H1 (cell line): ENCODE measurements at regions not wholly inside any gene's neighbourhood (a gene's known extent, or its start where the extent isn't known, plus 50 kb on each side); places are given as distances from the start of the nearest gene placed in this dataset.
A peak's percentile ranks its signal among the peaks of the same experiment; 100 is the strongest.

ENCODE experiments used
- CTCF ChIA-PET: fragments of 300-600 bp; sonication (Branson Sonifier 250); formaldehyde crosslinking; loops from one replicate; lab custom pipeline; 2021; ENCODE audit not compliant: partially characterized antibody; lab: Charles Lee
- POLR2A ChIA-PET: fragments of 300-600 bp; sonication (Branson Sonifier 250); formaldehyde crosslinking; loops from one replicate; lab custom pipeline; 2021; ENCODE audit warnings: inconsistent platforms; ENCODE audit not compliant: partially characterized antibody; lab: Charles Lee
- DNase-seq, 2 experiments: peaks; one replicate each; pipeline versions ENCODE4 v3.0.0 to v3.0.0-alpha.2; 2010 to 2022; ENCODE audit warnings: low spot score in 2 of 2, low read depth in 1 of 2, mixed read lengths in 1 of 2
- FAIRE-seq: peaks from 2 replicates; lab custom pipeline; 2011; peaks lifted over from hg19 to GRCh38; lab: Jason Lieb, UNC
- H2AFZ ChIP-seq: 2 replicates; pipeline ENCODE4 v1.8.1; 2012; ENCODE audit warnings: low read length, inconsistent platforms
- H2AK5ac ChIP-seq: 2 replicates; pipeline ENCODE4 v1.6.1; 2013; ENCODE audit warnings: low read depth, low read length
- H2BK120ac ChIP-seq: replicated peaks from 2 replicates; pipeline ENCODE3; 2013; ENCODE audit warnings: low read depth, low read length, inconsistent platforms
- H2BK12ac ChIP-seq: 2 replicates; pipeline ENCODE4 v1.6.1; 2013; ENCODE audit warnings: low read depth, low read length
- H2BK15ac ChIP-seq: 2 replicates; pipeline ENCODE4 v1.6.1; 2013; ENCODE audit warnings: low read length
- H2BK20ac ChIP-seq: 2 replicates; pipeline ENCODE4 v1.6.1; 2013; ENCODE audit warnings: low read length
- H2BK5ac ChIP-seq: 2 replicates; pipeline ENCODE4 v1.6.1; 2013; ENCODE audit warnings: low read depth, low read length
- H3K14ac ChIP-seq: 2 replicates; pipeline ENCODE4 v1.6.1; 2013; ENCODE audit warnings: inconsistent platforms; ENCODE audit not compliant: insufficient read length
- H3K18ac ChIP-seq: 2 replicates; pipeline ENCODE4 v1.6.1; 2013; ENCODE audit warnings: low read length; ENCODE audit errors: extremely low read depth
- H3K23ac ChIP-seq: 2 replicates; pipeline ENCODE4 v1.6.1; 2013; ENCODE audit warnings: inconsistent platforms; ENCODE audit not compliant: insufficient read length
- H3K23me2 ChIP-seq: 2 replicates; pipeline ENCODE4 v1.6.1; 2013; ENCODE audit warnings: low read depth, low read length
- H3K27ac ChIP-seq: 2 replicates; pipeline ENCODE4 v1.6.1; 2011; ENCODE audit warnings: low read depth, low read length, inconsistent platforms
- H3K27me3 ChIP-seq, 4 experiments: replicated peaks in 1 of 4; 1 replicate in 1 of 4; 2 replicates in 3 of 4; pipeline versions ENCODE4 v1.6.1 to v1.8.1; 2011 to 2013; ENCODE audit warnings: low read length in 3 of 4, mild to moderate bottlenecking in 3 of 4, inconsistent platforms in 2 of 4, mixed read lengths in 2 of 4, moderate library complexity in 1 of 4; ENCODE audit not compliant: control insufficient read depth in 3 of 4, insufficient read depth in 3 of 4; ENCODE audit errors: extremely low read depth in 1 of 4
- H3K36me3 ChIP-seq, 4 experiments: 2 replicates each; pipeline versions ENCODE4 v1.6.1 to v1.8.1; 2011 to 2013; ENCODE audit warnings: mild to moderate bottlenecking in 4 of 4, low read length in 3 of 4, moderate library complexity in 2 of 4, control low read depth in 1 of 4, inconsistent platforms in 1 of 4; ENCODE audit not compliant: insufficient read depth in 4 of 4, control insufficient read depth in 2 of 4
- H3K4ac ChIP-seq: replicated peaks from 2 replicates; pipeline ENCODE3; 2013; ENCODE audit warnings: low read length, low read depth, mixed read lengths, inconsistent platforms; ENCODE audit not compliant: insufficient read length
- H3K4me1 ChIP-seq, 4 experiments: replicated peaks in 1 of 4; 1 replicate in 1 of 4; 2 replicates in 3 of 4; pipeline versions ENCODE4 v1.6.1 to v1.8.1; 2011 to 2013; ENCODE audit warnings: low read length in 3 of 4, inconsistent platforms in 2 of 4, mixed read lengths in 1 of 4; ENCODE audit not compliant: insufficient read depth in 4 of 4, control insufficient read depth in 3 of 4
- H3K4me2 ChIP-seq, 2 experiments: 2 replicates each; pipeline versions ENCODE4 v1.6.1 to v1.8.1; 2011 to 2013; ENCODE audit warnings: low read depth in 2 of 2, low read length in 2 of 2, control low read depth in 1 of 2, inconsistent platforms in 1 of 2, mild to moderate bottlenecking in 1 of 2; ENCODE audit not compliant: insufficient read depth in 1 of 2
- H3K4me3 ChIP-seq, 4 experiments: fragments of 200-600, 300-600 bp in 1 of 4; sonication (generic), shearing (Covaris generic), sonication (Bioruptor Twin) in 1 of 4; 2 replicates each; pipeline versions ENCODE4 v1.5.1 to v1.8.1; 2011 to 2016; ENCODE audit warnings: low read length in 4 of 4, low read depth in 3 of 4, control low read depth in 2 of 4, inconsistent platforms in 2 of 4, mild to moderate bottlenecking in 2 of 4, mixed read lengths in 1 of 4, moderate library complexity in 1 of 4; ENCODE audit not compliant: insufficient read depth in 2 of 4; ENCODE audit errors: extremely low read depth in 1 of 4
- H3K56ac ChIP-seq: replicated peaks from 2 replicates; pipeline ENCODE3; 2013; ENCODE audit warnings: low read depth, mild to moderate bottlenecking, mixed read lengths, low read length, inconsistent platforms; ENCODE audit not compliant: insufficient read length
- H3K79me1 ChIP-seq: 2 replicates; pipeline ENCODE4 v1.6.1; 2013; ENCODE audit warnings: low read depth, low read length, control low read depth
- H3K79me2 ChIP-seq, 2 experiments: 2 replicates each; pipeline versions ENCODE4 v1.6.1 to v1.8.1; 2012 to 2013; ENCODE audit warnings: low read length in 2 of 2, mild to moderate bottlenecking in 2 of 2, inconsistent platforms in 1 of 2; ENCODE audit not compliant: insufficient read depth in 2 of 2, control insufficient read depth in 1 of 2
- H3K9ac ChIP-seq, 4 experiments: replicated peaks in 1 of 4; 1 replicate in 1 of 4; 2 replicates in 3 of 4; pipeline versions ENCODE4 v1.6.1 to v1.8.1; 2011 to 2013; ENCODE audit warnings: low read depth in 3 of 4, low read length in 3 of 4, control low read depth in 2 of 4, mild to moderate bottlenecking in 2 of 4, moderate library complexity in 2 of 4, inconsistent platforms in 1 of 4; ENCODE audit errors: extremely low read depth in 1 of 4
- H3K9me3 ChIP-seq, 2 experiments: 2 replicates each; pipeline versions ENCODE4 v1.6.1 to v1.8.1; 2012 to 2013; ENCODE audit warnings: mild to moderate bottlenecking in 2 of 2, moderate library complexity in 2 of 2, control low read depth in 1 of 2, inconsistent platforms in 1 of 2, low read depth in 1 of 2, low read length in 1 of 2, mixed read lengths in 1 of 2; ENCODE audit not compliant: insufficient read depth in 2 of 2
- H4K20me1 ChIP-seq, 2 experiments: replicated peaks in 1 of 2; 2 replicates each; pipeline versions ENCODE3 to v1.8.1; 2011 to 2013; ENCODE audit warnings: inconsistent platforms in 2 of 2, low read length in 2 of 2, mild to moderate bottlenecking in 1 of 2; ENCODE audit not compliant: insufficient read depth in 2 of 2, control insufficient read depth in 1 of 2
- H4K5ac ChIP-seq: 2 replicates; pipeline ENCODE4 v1.6.1; 2013; ENCODE audit warnings: low read length, low read depth, mixed read lengths, inconsistent platforms; ENCODE audit not compliant: insufficient read length
- H4K8ac ChIP-seq: 2 replicates; pipeline ENCODE4 v1.8.0; 2013; ENCODE audit warnings: mild to moderate bottlenecking, moderate library complexity, low read length, inconsistent platforms; ENCODE audit not compliant: insufficient read depth; ENCODE audit errors: extremely low read depth
- H4K91ac ChIP-seq: replicated peaks from 2 replicates; pipeline ENCODE3; 2013; ENCODE audit warnings: low read length, mixed read lengths, inconsistent platforms; ENCODE audit not compliant: insufficient read length
- EZH2 ChIP-seq: fragments of 200-600 bp; sonication (generic); IDR thresholded peaks from 2 replicates; pipeline ENCODE4 v1.7.1; 2012; ENCODE audit warnings: low read depth, mild to moderate bottlenecking, moderate library complexity, low read length, inconsistent platforms; ENCODE audit not compliant: severe bottlenecking
- JUND ChIP-seq: IDR thresholded peaks from 2 replicates; pipeline ENCODE4 v1.6.1; 2011; ENCODE audit warnings: mild to moderate bottlenecking, improper control_type of control experiment, low read length
- MAX ChIP-seq: IDR thresholded peaks from 2 replicates; pipeline ENCODE4 v1.6.1; 2012; ENCODE audit warnings: inconsistent platforms
- PHF8 ChIP-seq: fragments of 200-600 bp; sonication (generic); conservative IDR thresholded peaks from 2 replicates; pipeline ENCODE4 v1.7.1; 2012; ENCODE audit warnings: low read depth, mild to moderate bottlenecking, inconsistent platforms, low read length, moderate library complexity
- RNF2 ChIP-seq: fragments of 200-900, 300-1000 bp; sonication (generic); IDR thresholded peaks from 2 replicates; pipeline ENCODE4 v1.7.1; 2016; ENCODE audit warnings: borderline replicate concordance, low read depth, mild to moderate bottlenecking, antibody characterized with exemption, low read length; ENCODE audit not compliant: poor library complexity, severe bottlenecking; ENCODE audit errors: missing control alignments
- TBP ChIP-seq: IDR thresholded peaks from 2 replicates; pipeline ENCODE4 v1.6.1; 2011; ENCODE audit warnings: low read depth, low read length, improper control_type of control experiment
- WGBS, 2 experiments: shearing (Covaris generic) in 1 of 2; methylation state at CpG; one replicate each; pipeline versions ENCODE4 v1.1.6 to v1.1.7; 2013 to 2015; ENCODE audit warnings: low lambda C conversion rate in 2 of 2, mixed read lengths in 2 of 2, inconsistent platforms in 1 of 2, low coverage in 1 of 2, missing lambda C conversion rate in 1 of 2; ENCODE audit not compliant: insufficient replicate concordance in 2 of 2, insufficient coverage in 1 of 2, insufficient read length in 1 of 2; ENCODE audit errors: extremely low coverage in 1 of 2, missing lambda C conversion rate in 1 of 2; 5-methylcytosine and 5-hydroxymethylcytosine counted together

GRCh38 chr2:226017107-226017506 lies 617.6 kb downstream of the NYAP2 start:
- FAIRE-seq (no peak), DNase-seq (no peak)
- ChIA-PET CTCF (no interaction called here), POLR2A (no interaction called here)
- Histone ChIP-seq H3K79me1 (no peaks in the 10 kb centered on the region), H4K8ac (no peak overlapping the region), H2BK120ac (no peak overlapping the region), H2BK5ac (no peak overlapping the region), H3K23me2 (no peaks in the 10 kb centered on the region), H4K20me1 (no peaks in the 10 kb centered on the region), H3K9me3 (peaks cover 3 to 10% of the 10 kb centered on the region in 2 experiments; a peak in 2 of 4 replicates), H2AFZ (no peak overlapping the region), H3K4me1 (no peaks in the 10 kb centered on the region), H3K4me3 (no peak overlapping the region), H4K5ac (no peak overlapping the region), H3K36me3 (peaks cover 0 to 3% (median 0%) of the 10 kb centered on the region in 4 experiments; a peak in 1 of 8 replicates), H3K27ac (no peak overlapping the region), H3K14ac (no peak overlapping the region), H3K18ac (no peak overlapping the region), H3K79me2 (no peaks in the 10 kb centered on the region), H2BK20ac (no peak overlapping the region), H3K9ac (no peak overlapping the region), H2BK12ac (no peak overlapping the region), H2AK5ac (0 out of 2 replicates have a peak overlapping the region, but pooled peaks have one; percentile 53), H3K23ac (no peak overlapping the region), H3K4ac (no peak overlapping the region), H4K91ac (no peak overlapping the region), H3K27me3 (no peaks in the 10 kb centered on the region), H2BK15ac (no peak overlapping the region), H3K4me2 (no peak overlapping the region), H3K56ac (no peak overlapping the region)
- WGBS, 2 experiments = 86% methylated on average over 3 of the region's 3 CpGs; no CpG with 5 or more reads in 1 of the 2 experiments
- TF ChIP-seq TBP (no peak), EZH2 (no peak), JUND (no peak), PHF8 (no peak), MAX (no peak), RNF2 (no peak)
